GM06990 (cell line): ENCODE measurements at regions not wholly inside any gene's neighbourhood (a gene's known extent, or its start where the extent isn't known, plus 50 kb on each side); places are given as distances from the start of the nearest gene placed in this dataset.

Source experiments
- DNase-seq: peaks from one replicate; pipeline ENCODE4 v3.0.0-alpha.2; 2011; ENCODE audit not compliant: insufficient read length; ENCODE audit errors: extremely low read depth
- H3K27me3 ChIP-seq: replicated peaks from 2 replicates; pipeline ENCODE4 v1.6.0; 2011; ENCODE audit warnings: low read length; ENCODE audit not compliant: control insufficient read depth, insufficient read depth
- H3K36me3 ChIP-seq: 2 replicates; pipeline ENCODE4 v1.5.1; 2011; ENCODE audit warnings: low read length; ENCODE audit not compliant: control insufficient read depth, insufficient read depth
- H3K4me3 ChIP-seq: replicated peaks from 2 replicates; pipeline ENCODE4 v1.5.1; 2011; ENCODE audit warnings: low read depth, mild to moderate bottlenecking, control low read depth, low read length
- TF ChIP-seq, protein P1 (sequence below): IDR thresholded peaks from 2 replicates; pipeline ENCODE4 v1.5.1; 2011; ENCODE audit warnings: low read length, control low read depth, mild to moderate bottlenecking, inconsistent platforms; ENCODE audit not compliant: insufficient read depth, poor library complexity, severe bottlenecking

DNA sequence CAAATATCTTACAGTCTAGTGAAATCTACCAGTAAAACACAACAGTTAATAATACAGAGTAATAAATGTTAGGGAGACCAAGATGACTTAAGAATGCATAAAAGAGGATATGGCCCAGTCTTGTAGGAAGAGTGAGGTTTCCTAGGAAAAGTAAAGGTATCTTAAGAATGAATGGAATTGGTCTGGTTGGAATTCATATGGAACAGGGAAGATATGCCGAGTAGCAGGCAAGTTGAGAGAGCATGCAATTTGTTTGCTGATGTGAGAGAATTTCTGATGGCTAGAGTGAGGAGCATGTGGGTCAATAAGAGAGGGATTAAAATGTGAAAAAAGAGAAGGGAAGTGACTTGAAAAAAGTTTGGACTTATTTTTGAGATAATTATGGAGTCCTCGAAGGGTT is 512.9 kb upstream of the ZEB2 start:
- H3K4me3 ChIP-seq, result no peak overlapping the region
- DNase-seq, result no peak
- TF ChIP-seq, protein P1, sequence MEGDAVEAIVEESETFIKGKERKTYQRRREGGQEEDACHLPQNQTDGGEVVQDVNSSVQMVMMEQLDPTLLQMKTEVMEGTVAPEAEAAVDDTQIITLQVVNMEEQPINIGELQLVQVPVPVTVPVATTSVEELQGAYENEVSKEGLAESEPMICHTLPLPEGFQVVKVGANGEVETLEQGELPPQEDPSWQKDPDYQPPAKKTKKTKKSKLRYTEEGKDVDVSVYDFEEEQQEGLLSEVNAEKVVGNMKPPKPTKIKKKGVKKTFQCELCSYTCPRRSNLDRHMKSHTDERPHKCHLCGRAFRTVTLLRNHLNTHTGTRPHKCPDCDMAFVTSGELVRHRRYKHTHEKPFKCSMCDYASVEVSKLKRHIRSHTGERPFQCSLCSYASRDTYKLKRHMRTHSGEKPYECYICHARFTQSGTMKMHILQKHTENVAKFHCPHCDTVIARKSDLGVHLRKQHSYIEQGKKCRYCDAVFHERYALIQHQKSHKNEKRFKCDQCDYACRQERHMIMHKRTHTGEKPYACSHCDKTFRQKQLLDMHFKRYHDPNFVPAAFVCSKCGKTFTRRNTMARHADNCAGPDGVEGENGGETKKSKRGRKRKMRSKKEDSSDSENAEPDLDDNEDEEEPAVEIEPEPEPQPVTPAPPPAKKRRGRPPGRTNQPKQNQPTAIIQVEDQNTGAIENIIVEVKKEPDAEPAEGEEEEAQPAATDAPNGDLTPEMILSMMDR, result no peak
- no peaks in the 10 kb centered on the region for H3K36me3 ChIP-seq
- no peaks in the 10 kb centered on the region for H3K27me3 ChIP-seq

DNA sequence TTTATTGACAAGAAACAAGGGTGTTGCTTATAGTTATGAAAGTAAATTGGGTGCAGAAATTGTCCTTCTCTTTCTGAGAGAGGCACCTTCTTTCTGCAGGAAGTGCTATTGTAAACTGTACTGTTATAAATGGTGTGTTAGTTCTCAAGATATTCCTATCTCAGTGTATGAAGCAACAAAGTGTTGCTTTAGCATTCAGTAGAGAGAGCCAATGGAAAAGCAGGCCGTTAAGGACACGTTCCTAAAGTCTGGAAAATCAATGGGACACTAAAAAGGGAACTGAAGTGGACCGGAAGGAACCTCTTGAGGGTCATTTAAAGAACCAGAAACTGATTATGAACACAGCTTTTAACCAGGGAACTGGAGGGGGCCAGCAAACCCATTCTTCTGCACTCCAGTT is 510.0 kb upstream of the ZEB2 start:
- TF ChIP-seq, protein P1, result no peak
- Histone ChIP-seq H3K27me3 (no peaks in the 10 kb centered on the region), H3K4me3 (no peak overlapping the region), H3K36me3 (no peaks in the 10 kb centered on the region)
- DNase-seq, result no peak

DNA sequence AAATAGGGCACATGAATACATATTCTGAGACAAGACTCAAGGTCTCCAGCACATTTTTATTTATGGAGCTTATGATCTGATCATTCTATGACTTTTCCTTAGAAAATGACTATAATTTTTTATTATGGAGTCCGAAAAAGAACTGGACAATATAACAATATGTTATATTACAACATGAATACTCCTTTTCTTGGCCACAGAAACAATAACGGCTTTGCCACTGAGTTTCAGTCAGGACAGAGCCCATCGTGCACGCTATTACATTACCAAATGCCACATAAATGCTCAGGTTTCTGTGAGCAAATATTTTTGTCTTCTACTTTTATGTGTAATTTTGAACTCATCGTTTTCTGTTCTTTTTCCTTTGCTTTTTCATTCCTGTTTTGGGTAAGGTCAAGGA is 509.2 kb upstream of the ZEB2 start:
- H3K27me3 ChIP-seq, result no peaks in the 10 kb centered on the region
- TF ChIP-seq, protein P1, result no peak
- H3K4me3 ChIP-seq, result no peak overlapping the region
- no peaks in the 10 kb centered on the region for H3K36me3 ChIP-seq
- DNase-seq, result no peak

DNA sequence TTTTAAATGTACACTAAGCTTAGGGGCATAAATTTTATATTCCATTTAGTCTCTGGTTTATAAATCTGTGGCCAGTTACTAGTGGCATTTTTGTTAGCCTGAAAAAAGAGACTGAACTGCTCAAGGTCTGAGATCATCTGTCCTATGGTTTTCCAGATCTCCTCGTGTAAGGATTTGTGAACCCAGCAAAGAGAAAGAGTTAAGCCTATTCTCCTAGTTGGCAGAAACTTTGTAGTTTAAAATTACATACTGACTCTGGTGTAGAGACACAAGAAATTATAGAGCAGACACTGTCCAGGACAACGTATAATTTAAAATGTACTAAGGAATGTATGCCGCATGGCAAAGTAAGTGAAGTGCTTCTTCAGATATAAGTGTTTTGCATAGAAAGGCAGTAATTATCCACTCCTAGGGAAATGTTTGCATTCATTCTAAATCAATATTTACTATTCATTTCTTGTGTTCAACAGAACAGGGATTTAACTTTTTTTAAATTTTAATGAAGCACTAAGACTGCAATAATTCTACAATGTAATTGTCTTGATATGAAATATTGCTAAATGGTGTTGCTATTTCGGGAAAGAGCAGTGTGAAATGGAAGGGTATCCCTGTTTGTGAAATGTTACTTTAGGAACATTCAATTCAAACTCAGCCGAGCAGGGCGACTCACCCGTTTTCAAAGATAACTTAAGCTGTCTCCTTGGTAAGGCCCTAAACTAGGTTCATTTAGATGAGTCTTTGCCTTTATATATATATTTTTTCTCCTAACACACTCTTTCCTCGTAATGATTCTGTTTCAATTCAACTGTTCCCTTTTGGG is 508.4 kb upstream of the ZEB2 start:
- Histone ChIP-seq H3K4me3 (no peak overlapping the region), H3K36me3 (no peaks in the 10 kb centered on the region), H3K27me3 (no peaks in the 10 kb centered on the region)
- TF ChIP-seq, protein P1, result no peak
- no peak for DNase-seq

DNA sequence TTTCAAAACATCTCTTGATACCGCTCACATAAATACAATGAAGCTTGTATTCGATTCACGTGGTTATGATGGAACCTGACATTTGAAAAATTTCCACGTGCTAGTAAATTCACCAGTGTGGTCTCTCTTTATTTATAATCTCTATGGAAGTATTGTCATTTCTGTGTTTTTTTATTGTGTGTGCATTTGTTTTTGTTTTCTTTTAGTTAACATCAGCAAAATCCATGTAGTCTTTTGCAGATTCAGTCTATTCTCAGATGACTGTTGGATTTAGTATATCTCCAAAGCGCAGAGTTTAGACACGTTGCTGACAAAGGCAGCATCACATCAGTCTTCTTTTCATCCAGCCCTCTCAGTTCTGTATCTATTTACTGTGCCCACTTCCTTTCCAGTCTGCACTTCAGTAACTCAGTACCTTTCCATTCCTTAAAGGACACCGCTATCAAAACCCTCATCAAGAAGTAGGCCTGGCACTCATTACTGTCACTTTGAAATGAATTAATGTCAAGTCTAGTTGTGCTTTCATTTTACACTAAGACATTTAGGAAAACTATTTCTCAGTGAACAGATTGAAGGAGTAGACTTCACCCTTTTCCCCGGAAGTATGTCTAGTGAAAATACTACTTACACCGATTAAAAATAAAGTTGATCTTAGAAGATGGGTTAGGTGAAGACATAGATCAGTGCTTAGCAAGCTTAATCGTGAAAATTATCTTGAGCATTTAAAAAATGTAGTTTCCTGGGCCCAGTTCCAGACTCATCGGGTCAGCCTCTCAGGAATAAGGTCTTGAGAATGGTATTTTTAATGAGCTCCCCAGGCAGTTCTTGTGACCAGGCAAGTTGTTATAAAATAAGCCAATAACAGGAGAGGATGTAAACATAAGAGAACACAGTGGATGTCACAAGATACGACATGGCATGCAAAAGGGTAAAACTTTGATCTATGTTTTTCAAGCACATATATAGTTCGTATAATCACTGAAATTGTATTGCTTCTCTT is 506.8 kb upstream of the ZEB2 start:
- Histone ChIP-seq H3K36me3 (no peaks in the 10 kb centered on the region), H3K27me3 (no peaks in the 10 kb centered on the region), H3K4me3 (no peak overlapping the region)
- DNase-seq, result no peak
- TF ChIP-seq, protein P1, result no peak
